CD4-positive, alpha-beta T cell treated with Interleukin-15 for 1 hour (primary cell): ENCODE measurements at regions not wholly inside any gene's neighbourhood (a gene's known extent, or its start where the extent isn't known, plus 50 kb on each side); places are given as distances from the start of the nearest gene placed in this dataset.
"Not testable (repeated sequence)": the region's sequence is repeated elsewhere in the genome, so short reads cannot be mapped to it uniquely, and the experiment has no call there.

ENCODE experiments used
- DNase-seq: peaks from one replicate; pipeline ENCODE4 v3.0.0-alpha.2; 2020

GRCh38 chr2:192465141-192465540, 270.4 kb upstream of the TMEFF2 start:
- no peak for DNase-seq

GRCh38 chr2:192459422-192459821, 264.7 kb upstream of the TMEFF2 start:
- no peak for DNase-seq

- DNase-seq: no peak
Measured at GRCh38 chr2:192448881-192449280, 254.1 kb upstream of the TMEFF2 start.

- DNase-seq: no peak
Measured at GRCh38 chr2:192444286-192444838, 249.6 kb upstream of the TMEFF2 start.

- no peak for DNase-seq
Measured at GRCh38 chr2:192443831-192444230, 249.1 kb upstream of the TMEFF2 start.

- no peak for DNase-seq
Measured at GRCh38 chr2:192438239-192438638, 243.5 kb upstream of the TMEFF2 start.

GRCh38 chr2:192437653-192438052, 242.9 kb upstream of the TMEFF2 start:
- no peak for DNase-seq

GRCh38 chr2:192424243-192424642, 229.5 kb upstream of the TMEFF2 start:
- DNase-seq: no peak

GRCh38 chr2:192419786-192420185, 225.1 kb upstream of the TMEFF2 start:
- no peak for DNase-seq

GRCh38 chr2:192416060-192416459, 221.3 kb upstream of the TMEFF2 start:
- no peak for DNase-seq

- no peak for DNase-seq
Measured at GRCh38 chr2:192414794-192415193, 220.1 kb upstream of the TMEFF2 start.

- no peak for DNase-seq
Measured at GRCh38 chr2:192413812-192414681, 219.3 kb upstream of the TMEFF2 start.

- DNase-seq: not testable (repeated sequence)
Measured at GRCh38 chr2:192412866-192413265, 218.1 kb upstream of the TMEFF2 start.

- DNase-seq: no peak
Measured at GRCh38 chr2:192412394-192412793, 217.7 kb upstream of the TMEFF2 start.

- DNase-seq: no peak
Measured at GRCh38 chr2:192411755-192412154, 217.0 kb upstream of the TMEFF2 start.

- no peak for DNase-seq
Measured at GRCh38 chr2:192410319-192410718, 215.6 kb upstream of the TMEFF2 start.

- DNase-seq: no peak
Measured at GRCh38 chr2:192407692-192408091, 213.0 kb upstream of the TMEFF2 start.

GRCh38 chr2:192398236-192398635, 203.5 kb upstream of the TMEFF2 start:
- DNase-seq: no peak

- DNase-seq: no peak
Measured at GRCh38 chr2:192394605-192395004, 199.9 kb upstream of the TMEFF2 start.

- DNase-seq: no peak
Measured at GRCh38 chr2:192391041-192391440, 196.3 kb upstream of the TMEFF2 start.

- DNase-seq: no peak
Measured at GRCh38 chr2:192390401-192390800, 195.7 kb upstream of the TMEFF2 start.

GRCh38 chr2:192384191-192384590, 189.5 kb upstream of the TMEFF2 start:
- not testable (repeated sequence) for DNase-seq

- no peak for DNase-seq
Measured at GRCh38 chr2:192381082-192381481, 186.3 kb upstream of the TMEFF2 start.

GRCh38 chr2:192379736-192380135, 185.0 kb upstream of the TMEFF2 start:
- DNase-seq: no peak

GRCh38 chr2:192377173-192377572, 182.4 kb upstream of the TMEFF2 start:
- no peak for DNase-seq
